ENCODE measurements at regions not wholly inside any gene's neighbourhood (a gene's known extent, or its start where the extent isn't known, plus 50 kb on each side); places are given as distances from the start of the nearest gene placed in this dataset.
"Not testable (repeated sequence)": the region's sequence is repeated elsewhere in the genome, so short reads cannot be mapped to it uniquely, and the experiment has no call there.

- H3K9ac ChIP-seq (ENCODE audit: control insufficient read depth, extremely low read depth, insufficient read depth, low read length); H3K9me3 ChIP-seq (ENCODE audit: control insufficient read depth, low read depth, low read length); H3K27ac ChIP-seq (ENCODE audit: control insufficient read depth, insufficient read depth, low read length); dilution Hi-C loops (cut with MboI; ENCODE audit: extremely low pct_ligation_motif_present, low sequenced_read_pairs); DNase-seq (ENCODE audit: low read depth, low spot score); H3K9me1 ChIP-seq (ENCODE audit: control insufficient read depth, extremely low read depth, insufficient read depth, low read length); H3K4me2 ChIP-seq (ENCODE audit: control insufficient read depth, extremely low read depth, insufficient read depth, low read depth, low read length); FAIRE-seq; H2AFZ ChIP-seq (ENCODE audit: control insufficient read depth, low read length); H4K20me1 ChIP-seq (ENCODE audit: control insufficient read depth, extremely low read depth, insufficient read depth, low read length); H3K4me1 ChIP-seq (ENCODE audit: control insufficient read depth, extremely low read depth, insufficient read depth, low read length); H3K4me3 ChIP-seq (ENCODE audit: control insufficient read depth in 2 of 3, extremely low read depth in 1 of 3, insufficient read depth in 2 of 3, low read depth in 1 of 3, low read length in 3 of 3); H3K36me3 ChIP-seq (ENCODE audit: control insufficient read depth in 2 of 2, extremely low read depth in 1 of 2, insufficient read depth in 2 of 2, low read length in 2 of 2); H3K79me2 ChIP-seq (ENCODE audit: control insufficient read depth, insufficient read depth, low read length); H3K27me3 ChIP-seq (ENCODE audit: control insufficient read depth, extremely low read depth, insufficient read depth, low read length): not testable (repeated sequence)
Measured at GRCh38 chr7:6955990-6956566, 130.0 kb upstream of the CCZ1B start.

GRCh38 chr7:6958371-6958770 lies 132.3 kb upstream of the CCZ1B start:
- H2AFZ ChIP-seq (ENCODE audit: control insufficient read depth, low read length); H3K27me3 ChIP-seq (ENCODE audit: control insufficient read depth, extremely low read depth, insufficient read depth, low read length); dilution Hi-C loops (cut with MboI; ENCODE audit: extremely low pct_ligation_motif_present, low sequenced_read_pairs); H3K4me3 ChIP-seq (ENCODE audit: control insufficient read depth in 2 of 3, extremely low read depth in 1 of 3, insufficient read depth in 2 of 3, low read depth in 1 of 3, low read length in 3 of 3); H3K4me2 ChIP-seq (ENCODE audit: control insufficient read depth, extremely low read depth, insufficient read depth, low read depth, low read length); H3K9me3 ChIP-seq (ENCODE audit: control insufficient read depth, low read depth, low read length); H3K79me2 ChIP-seq (ENCODE audit: control insufficient read depth, insufficient read depth, low read length); H3K27ac ChIP-seq (ENCODE audit: control insufficient read depth, insufficient read depth, low read length); DNase-seq (ENCODE audit: low read depth, low spot score); FAIRE-seq; H3K4me1 ChIP-seq (ENCODE audit: control insufficient read depth, extremely low read depth, insufficient read depth, low read length); H3K9ac ChIP-seq (ENCODE audit: control insufficient read depth, extremely low read depth, insufficient read depth, low read length); H4K20me1 ChIP-seq (ENCODE audit: control insufficient read depth, extremely low read depth, insufficient read depth, low read length); H3K9me1 ChIP-seq (ENCODE audit: control insufficient read depth, extremely low read depth, insufficient read depth, low read length); H3K36me3 ChIP-seq (ENCODE audit: control insufficient read depth in 2 of 2, extremely low read depth in 1 of 2, insufficient read depth in 2 of 2, low read length in 2 of 2): not testable (repeated sequence)

GRCh38 chr7:6959942-6960341 lies 133.9 kb upstream of the CCZ1B start:
- H3K9me3 ChIP-seq (ENCODE audit: control insufficient read depth, low read depth, low read length); H3K36me3 ChIP-seq (ENCODE audit: control insufficient read depth in 2 of 2, extremely low read depth in 1 of 2, insufficient read depth in 2 of 2, low read length in 2 of 2); H3K4me2 ChIP-seq (ENCODE audit: control insufficient read depth, extremely low read depth, insufficient read depth, low read depth, low read length); H3K27me3 ChIP-seq (ENCODE audit: control insufficient read depth, extremely low read depth, insufficient read depth, low read length); H3K4me3 ChIP-seq (ENCODE audit: control insufficient read depth in 2 of 3, extremely low read depth in 1 of 3, insufficient read depth in 2 of 3, low read depth in 1 of 3, low read length in 3 of 3); H3K27ac ChIP-seq (ENCODE audit: control insufficient read depth, insufficient read depth, low read length); H3K9ac ChIP-seq (ENCODE audit: control insufficient read depth, extremely low read depth, insufficient read depth, low read length); dilution Hi-C loops (cut with MboI; ENCODE audit: extremely low pct_ligation_motif_present, low sequenced_read_pairs); H3K79me2 ChIP-seq (ENCODE audit: control insufficient read depth, insufficient read depth, low read length); FAIRE-seq; H2AFZ ChIP-seq (ENCODE audit: control insufficient read depth, low read length); H3K9me1 ChIP-seq (ENCODE audit: control insufficient read depth, extremely low read depth, insufficient read depth, low read length); H3K4me1 ChIP-seq (ENCODE audit: control insufficient read depth, extremely low read depth, insufficient read depth, low read length); H4K20me1 ChIP-seq (ENCODE audit: control insufficient read depth, extremely low read depth, insufficient read depth, low read length); DNase-seq (ENCODE audit: low read depth, low spot score): not testable (repeated sequence)

GRCh38 chr7:6962871-6963270 lies 136.8 kb upstream of the CCZ1B start:
- H3K27me3 ChIP-seq (ENCODE audit: control insufficient read depth, extremely low read depth, insufficient read depth, low read length); H3K9ac ChIP-seq (ENCODE audit: control insufficient read depth, extremely low read depth, insufficient read depth, low read length); DNase-seq (ENCODE audit: low read depth, low spot score); H3K27ac ChIP-seq (ENCODE audit: control insufficient read depth, insufficient read depth, low read length); H3K4me1 ChIP-seq (ENCODE audit: control insufficient read depth, extremely low read depth, insufficient read depth, low read length); H3K4me3 ChIP-seq (ENCODE audit: control insufficient read depth in 2 of 3, extremely low read depth in 1 of 3, insufficient read depth in 2 of 3, low read depth in 1 of 3, low read length in 3 of 3); H3K36me3 ChIP-seq (ENCODE audit: control insufficient read depth in 2 of 2, extremely low read depth in 1 of 2, insufficient read depth in 2 of 2, low read length in 2 of 2); FAIRE-seq; H3K79me2 ChIP-seq (ENCODE audit: control insufficient read depth, insufficient read depth, low read length); H4K20me1 ChIP-seq (ENCODE audit: control insufficient read depth, extremely low read depth, insufficient read depth, low read length); H2AFZ ChIP-seq (ENCODE audit: control insufficient read depth, low read length); H3K9me1 ChIP-seq (ENCODE audit: control insufficient read depth, extremely low read depth, insufficient read depth, low read length); H3K4me2 ChIP-seq (ENCODE audit: control insufficient read depth, extremely low read depth, insufficient read depth, low read depth, low read length); dilution Hi-C loops (cut with MboI; ENCODE audit: extremely low pct_ligation_motif_present, low sequenced_read_pairs); H3K9me3 ChIP-seq (ENCODE audit: control insufficient read depth, low read depth, low read length): not testable (repeated sequence)
